Small intestine (tissue), 7 donors: ENCODE measurements at regions not wholly inside any gene's neighbourhood (a gene's known extent, or its start where the extent isn't known, plus 50 kb on each side); places are given as distances from the start of the nearest gene placed in this dataset.
"Not testable (repeated sequence)": the region's sequence is repeated elsewhere in the genome, so short reads cannot be mapped to it uniquely, and the experiment has no call there.

ENCODE experiments used
- DNase-seq, 2 donors: peaks; one replicate each; pipeline versions ENCODE4 v3.0.0 to v3.0.0-alpha.2; 2013
- FAIRE-seq: peaks from 2 replicates; lab custom pipeline; 2012; peaks lifted over from hg19 to GRCh38; lab: Jason Lieb, UNC
- H3K27ac ChIP-seq, 3 donors: one replicate each; pipeline ENCODE4 v1.5.1; 2013; ENCODE audit warnings: low read length in 2 of 3, mild to moderate bottlenecking in 2 of 3, control low read depth in 1 of 3, inconsistent platforms in 1 of 3, low read depth in 1 of 3, moderate library complexity in 1 of 3
- H3K27me3 ChIP-seq, 3 donors: one replicate each; pipeline ENCODE4 v1.6.1; 2013; ENCODE audit warnings: low read length in 3 of 3, inconsistent platforms in 1 of 3; ENCODE audit not compliant: control insufficient read depth in 3 of 3, insufficient read depth in 3 of 3
- H3K36me3 ChIP-seq, 3 donors: one replicate each; pipeline ENCODE4 v1.6.1; 2013; ENCODE audit warnings: low read length in 3 of 3, inconsistent platforms in 1 of 3, low read depth in 1 of 3, mild to moderate bottlenecking in 1 of 3, moderate library complexity in 1 of 3; ENCODE audit not compliant: control insufficient read depth in 3 of 3, insufficient read depth in 2 of 3
- H3K4me1 ChIP-seq, 3 donors: one replicate each; pipeline ENCODE4 v1.6.1; 2013; ENCODE audit warnings: low read length in 2 of 3, inconsistent platforms in 1 of 3, low read depth in 1 of 3, mild to moderate bottlenecking in 1 of 3, moderate library complexity in 1 of 3; ENCODE audit not compliant: control insufficient read depth in 3 of 3, insufficient read depth in 2 of 3
- H3K4me3 ChIP-seq, 3 donors: one replicate each; pipeline ENCODE4 v1.5.1; 2013; ENCODE audit warnings: low read length in 3 of 3, control low read depth in 1 of 3, inconsistent platforms in 1 of 3, low read depth in 1 of 3, mild to moderate bottlenecking in 1 of 3, moderate library complexity in 1 of 3
- H3K9me3 ChIP-seq, 2 donors: one replicate each; pipeline ENCODE4 v1.6.1; 2013; ENCODE audit warnings: low read depth in 1 of 2, low read length in 1 of 2; ENCODE audit not compliant: control insufficient read depth in 2 of 2, insufficient read depth in 1 of 2
- WGBS, 3 donors: extraction: QIAGEN DNeasy Blood & Tissue Kit; methylation state at CpG; one replicate each; pipeline ENCODE4 v1.1.7; 2013; 5-methylcytosine and 5-hydroxymethylcytosine counted together
- donor health status: healthy with polysubstance abuse.
- donor health status: control.
- donor health status: control.
- donor health status: Bipolar disorder and iron deficiency.
- donor health status: healthy.

DNA sequence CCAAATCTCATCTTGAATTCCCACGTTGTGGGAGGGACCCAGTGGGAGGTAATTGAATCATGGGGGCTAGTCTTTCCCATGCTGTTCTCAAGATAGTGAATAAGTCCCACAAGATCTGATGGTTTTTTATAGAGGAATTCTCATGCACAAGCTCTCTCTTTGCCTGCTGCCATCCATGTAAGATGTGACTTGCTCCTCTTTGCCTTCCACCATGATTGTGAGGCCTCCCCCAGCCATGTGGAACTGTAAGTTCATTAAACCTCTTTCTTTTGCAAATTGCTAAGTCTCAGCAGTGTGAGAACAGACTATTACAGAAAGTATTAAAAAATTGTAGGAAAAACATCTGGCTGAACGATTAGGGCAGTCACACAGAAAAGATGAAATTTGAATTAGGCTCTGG is 921.8 kb downstream of the MCTP2 start:
- not testable (repeated sequence) for H3K4me3 ChIP-seq, FAIRE-seq, H3K36me3 ChIP-seq, H3K27me3 ChIP-seq, H3K4me1 ChIP-seq, H3K9me3 ChIP-seq, DNase-seq, H3K27ac ChIP-seq
- 60 to 74% (median 66%) methylated on average over 2 of the region's 2 CpGs for WGBS, 3 donors

DNA sequence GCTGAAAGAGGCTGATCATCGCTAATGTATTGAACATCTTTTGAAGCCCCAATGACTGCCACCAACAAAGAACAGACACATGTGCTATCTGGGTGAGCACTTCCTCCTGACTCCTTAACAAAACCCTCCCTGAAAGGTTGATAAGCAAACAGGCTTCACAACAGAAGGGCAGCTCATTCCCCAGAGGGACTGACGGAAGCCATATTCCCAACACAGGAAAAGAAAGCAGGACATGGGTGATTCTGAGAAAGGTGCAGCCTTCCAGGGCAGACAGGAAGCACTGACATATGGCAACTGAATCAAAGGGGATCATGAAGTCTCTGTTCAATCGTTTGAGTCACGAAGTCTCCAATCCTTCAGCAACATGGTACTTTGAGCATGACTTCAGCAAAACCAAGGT is 929.0 kb downstream of the MCTP2 start:
- H3K4me1 ChIP-seq, result no peaks in the 10 kb centered on the region
- no peaks in the 10 kb centered on the region for H3K9me3 ChIP-seq
- H3K27me3 ChIP-seq, result no peaks in the 10 kb centered on the region
- H3K27ac ChIP-seq, result no peak overlapping the region
- FAIRE-seq (no peak), DNase-seq (no peak)
- H3K36me3 ChIP-seq, result no peaks in the 10 kb centered on the region
- no peak overlapping the region for H3K4me3 ChIP-seq
- WGBS, 3 donors, result 70 to 89% (median 72%) methylated on average over 4 of the region's 4 CpGs

GRCh38 chr15:95162069-95162468 is 930.7 kb downstream of the MCTP2 start:
- Histone ChIP-seq H3K9me3 (no peaks in the 10 kb centered on the region), H3K27me3 (no peaks in the 10 kb centered on the region), H3K27ac (no peak overlapping the region), H3K4me1 (no peaks in the 10 kb centered on the region), H3K36me3 (no peaks in the 10 kb centered on the region), H3K4me3 (no peak overlapping the region)
- FAIRE-seq (no peak), DNase-seq (no peak)
- WGBS, 3 donors, result 29 to 54% (median 40%) methylated on average over 3 of the region's 3 CpGs

- Histone ChIP-seq H3K9me3 (no peaks in the 10 kb centered on the region), H3K27me3 (no peaks in the 10 kb centered on the region), H3K4me1 (no peaks in the 10 kb centered on the region), H3K27ac (no peak overlapping the region), H3K36me3 (no peaks in the 10 kb centered on the region), H3K4me3 (no peak overlapping the region)
- DNase-seq (no peak), FAIRE-seq (no peak)
Measured at GRCh38 chr15:95162531-95162930, 931.2 kb downstream of the MCTP2 start.

DNA sequence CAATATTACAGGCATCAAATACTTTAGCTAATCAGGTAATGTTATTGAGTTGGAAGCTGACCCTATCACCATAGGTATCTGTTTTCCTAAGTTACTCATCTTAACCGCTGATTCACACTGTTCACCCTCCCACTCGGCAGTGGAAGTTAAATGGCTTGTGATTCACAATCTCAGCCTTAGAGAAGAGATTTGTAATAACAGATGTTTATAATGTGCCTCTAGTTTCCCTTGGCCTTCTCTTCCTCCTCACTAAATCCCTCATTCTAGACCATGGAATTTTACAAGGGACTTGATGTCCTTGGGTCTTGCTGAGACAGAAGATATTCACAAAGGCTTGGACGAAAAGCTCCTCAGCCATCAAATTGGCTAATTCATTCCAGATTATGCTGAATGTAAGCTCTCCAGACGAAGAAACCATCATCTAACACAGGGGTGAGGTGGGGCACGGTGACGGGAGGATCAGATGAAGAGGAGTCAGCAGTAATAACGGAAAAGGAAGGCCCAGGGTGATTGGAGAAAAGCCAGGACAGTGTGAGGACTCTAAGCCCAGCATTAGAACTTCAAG is 931.7 kb downstream of the MCTP2 start:
- H3K9me3 ChIP-seq, result no peaks in the 10 kb centered on the region
- H3K27ac ChIP-seq, result no peak overlapping the region
- no peaks in the 10 kb centered on the region for H3K36me3 ChIP-seq
- DNase-seq (no peak), FAIRE-seq (no peak)
- no peaks in the 10 kb centered on the region for H3K27me3 ChIP-seq
- WGBS, 3 donors, result 60 to 74% (median 74%) methylated on average over 7 of the region's 7 CpGs
- no peaks in the 10 kb centered on the region for H3K4me1 ChIP-seq
- no peak overlapping the region for H3K4me3 ChIP-seq

DNA sequence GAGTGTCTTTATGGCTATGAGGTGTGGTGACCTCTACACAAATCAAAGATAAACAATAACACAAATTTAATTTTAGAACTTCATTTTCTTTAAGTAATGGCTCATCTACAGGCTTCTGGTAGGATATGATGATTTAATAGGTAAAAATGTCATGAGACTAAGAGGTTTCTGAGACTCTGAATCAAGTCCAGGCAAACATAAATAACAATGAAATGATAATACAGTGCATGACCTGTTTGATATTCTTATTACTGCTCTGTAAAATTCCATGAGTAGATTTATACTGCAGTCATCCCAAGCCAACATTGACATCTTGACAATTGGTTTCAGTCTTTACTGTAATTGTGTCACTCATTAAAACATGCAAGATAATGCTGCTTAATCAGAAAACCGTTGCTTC is 936.8 kb downstream of the MCTP2 start:
- Histone ChIP-seq H3K9me3 (no peaks in the 10 kb centered on the region), H3K4me3 (no peak overlapping the region), H3K36me3 (no peaks in the 10 kb centered on the region), H3K4me1 (no peaks in the 10 kb centered on the region), H3K27me3 (peaks cover 0 to 3% (median 0%) of the 10 kb centered on the region in 3 donors), H3K27ac (no peak overlapping the region)
- FAIRE-seq, result no peak
- no peak for DNase-seq
- WGBS, 3 donors, result 36 to 50% (median 40%) methylated on average over 1 of the region's 1 CpG

DNA sequence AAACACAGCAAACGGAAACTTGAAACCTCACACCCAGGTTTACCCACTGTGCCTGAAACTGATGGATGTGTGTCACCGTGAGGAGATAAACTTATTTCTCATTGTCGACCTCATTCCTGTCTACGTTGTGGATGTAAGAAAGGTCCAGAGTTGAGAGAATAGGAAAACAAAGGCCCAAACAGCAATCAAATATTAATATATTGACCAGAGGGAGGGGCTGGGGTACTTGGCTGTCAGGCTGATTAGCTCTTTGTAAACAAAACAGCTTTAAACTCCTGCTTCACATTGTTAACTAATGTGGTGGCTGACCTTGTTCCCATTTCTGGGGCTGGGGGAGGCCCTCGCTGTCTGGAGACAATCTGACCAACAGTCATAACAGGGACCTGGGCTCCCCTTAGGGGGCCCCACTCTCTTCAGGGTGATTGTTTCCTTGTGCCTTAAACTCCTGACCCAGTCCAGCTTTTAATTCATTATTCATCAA is 937.6 kb downstream of the MCTP2 start:
- Histone ChIP-seq H3K4me3 (no peak overlapping the region), H3K4me1 (no peaks in the 10 kb centered on the region), H3K27ac (no peak overlapping the region), H3K36me3 (no peaks in the 10 kb centered on the region), H3K27me3 (peaks cover 0 to 3% (median 0%) of the 10 kb centered on the region in 3 donors), H3K9me3 (no peaks in the 10 kb centered on the region)
- DNase-seq (no peak), FAIRE-seq (no peak)
- 12 to 33% (median 20%) methylated on average over 5 of the region's 5 CpGs for WGBS, 3 donors

DNA sequence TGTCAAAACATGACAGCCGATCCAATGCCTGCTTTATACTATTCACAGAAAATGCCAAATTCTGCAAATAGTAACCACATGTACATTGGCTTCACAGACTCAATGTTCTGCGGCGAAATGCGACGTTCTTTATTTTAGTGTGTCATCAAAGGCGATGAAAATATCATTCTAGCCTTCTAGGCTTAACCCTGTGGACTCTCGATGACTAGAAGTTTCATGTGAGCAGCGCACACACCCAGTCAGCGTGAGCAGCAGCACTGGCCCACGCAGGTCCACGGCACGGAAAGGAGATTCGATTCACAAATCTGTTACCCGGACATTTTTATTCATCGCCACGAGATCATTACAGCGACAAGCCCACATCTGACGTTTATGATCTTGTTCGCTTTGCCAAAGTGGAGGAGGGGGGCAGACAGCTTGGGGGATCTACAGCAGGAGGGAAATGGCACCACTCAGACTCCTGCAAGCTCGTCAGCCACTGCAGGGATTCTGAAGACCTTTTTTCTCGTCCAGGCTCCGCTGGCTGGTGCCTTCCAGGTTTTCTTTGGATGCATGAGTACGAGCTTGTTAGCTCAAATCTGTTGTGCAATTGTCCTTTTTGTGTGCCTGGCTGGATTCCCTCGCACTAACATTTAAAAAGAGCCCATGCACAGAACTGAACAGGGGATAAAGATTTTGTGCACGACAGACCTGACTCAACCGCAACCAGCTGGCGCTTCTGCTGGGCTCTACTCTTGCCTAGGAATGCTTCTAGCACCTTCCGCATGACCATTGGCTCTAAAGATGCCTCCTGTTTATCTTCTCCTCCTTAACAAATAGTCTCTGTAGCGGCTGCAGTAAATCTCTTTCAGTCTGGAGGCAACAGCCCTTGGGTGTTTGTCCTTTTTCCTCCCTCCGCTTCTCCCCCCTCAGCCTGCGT is 938.4 kb downstream of the MCTP2 start:
- DNase-seq, result peak in 1 of 2 donors; percentile 3
- no peaks in the 10 kb centered on the region for H3K36me3 ChIP-seq
- H3K4me3 ChIP-seq, result no peak overlapping the region
- H3K27me3 ChIP-seq, result peaks cover 0 to 3% (median 0%) of the 10 kb centered on the region in 3 donors
- H3K4me1 ChIP-seq, result no peaks in the 10 kb centered on the region
- FAIRE-seq, result no peak
- H3K9me3 ChIP-seq, result no peaks in the 10 kb centered on the region
- WGBS, 3 donors, result 64 to 66% (median 65%) methylated on average over 31 of the region's 31 CpGs
- no peak overlapping the region for H3K27ac ChIP-seq
